ENCODE measurements at regions not wholly inside any gene's neighbourhood (a gene's known extent, or its start where the extent isn't known, plus 50 kb on each side); places are given as distances from the start of the nearest gene placed in this dataset.

DNA sequence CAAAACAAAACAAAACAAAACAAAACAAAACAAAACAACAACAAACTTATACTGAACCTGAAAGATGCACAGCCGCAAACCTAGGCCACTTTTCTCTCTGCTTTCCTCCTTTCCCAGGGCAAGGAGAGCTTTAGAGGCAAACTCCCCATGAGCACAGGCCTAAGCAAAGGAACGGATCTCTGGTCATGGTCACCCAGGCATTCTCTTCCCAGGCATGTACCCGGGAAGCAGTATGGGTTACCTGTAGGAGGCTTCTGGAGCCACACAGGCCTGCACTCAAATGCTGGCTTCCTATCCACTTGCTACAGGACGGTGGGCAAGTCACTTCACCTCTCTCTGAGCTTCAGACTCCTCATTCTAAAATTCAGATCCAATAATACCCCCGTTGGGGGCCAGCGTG is 171.8 kb downstream of the SMAD6 start:
- Histone ChIP-seq H2BK12ac (ENCODE audit: low read depth, low read length) (no peak overlapping the region), H2BK15ac (ENCODE audit: low read length) (no peak overlapping the region), H3K18ac (ENCODE audit: extremely low read depth, low read length) (no peak overlapping the region), H3K4me3 (ENCODE audit: extremely low read depth in 1 of 4, insufficient read depth in 2 of 4, low read depth in 3 of 4, low read length in 4 of 4) (no peak overlapping the region), H3K23me2 (ENCODE audit: low read depth, low read length) (no peaks in the 10 kb centered on the region), H3K36me3 (ENCODE audit: control insufficient read depth in 2 of 4, insufficient read depth in 4 of 4, low read length in 3 of 4) (no peaks in the 10 kb centered on the region), H4K5ac (ENCODE audit: insufficient read length, low read depth, low read length) (no peak overlapping the region), H3K4me1 (replicated peaks in 1 of 4; ENCODE audit: control insufficient read depth in 3 of 4, insufficient read depth in 4 of 4, low read length in 3 of 4) (peaks cover 0 to 3% (median 0%) of the 10 kb centered on the region in 4 experiments; a peak in 1 of 7 replicates), H4K91ac (replicated peaks; ENCODE audit: insufficient read length, low read length) (no peak overlapping the region), H2AFZ (ENCODE audit: low read length) (no peak overlapping the region), H3K4ac (replicated peaks; ENCODE audit: insufficient read length, low read depth, low read length) (no peak overlapping the region), H3K27me3 (replicated peaks in 1 of 4; ENCODE audit: control insufficient read depth in 3 of 4, extremely low read depth in 1 of 4, insufficient read depth in 3 of 4, low read length in 3 of 4) (no peaks in the 10 kb centered on the region), H3K9me3 (ENCODE audit: insufficient read depth in 2 of 2, low read depth in 1 of 2, low read length in 1 of 2) (no peaks in the 10 kb centered on the region), H3K23ac (ENCODE audit: insufficient read length) (no peak overlapping the region), H3K27ac (ENCODE audit: low read depth, low read length) (no peak overlapping the region), H2BK5ac (ENCODE audit: low read depth, low read length) (no peak overlapping the region), H3K79me1 (ENCODE audit: low read depth, low read length) (no peaks in the 10 kb centered on the region), H3K9ac (replicated peaks in 1 of 4; ENCODE audit: extremely low read depth in 1 of 4, low read depth in 3 of 4, low read length in 3 of 4) (no peak overlapping the region), H3K14ac (ENCODE audit: insufficient read length) (no peak overlapping the region), H3K4me2 (ENCODE audit: insufficient read depth in 1 of 2, low read depth in 2 of 2, low read length in 2 of 2) (no peak overlapping the region), H2BK20ac (ENCODE audit: low read length) (no peak overlapping the region), H4K8ac (ENCODE audit: extremely low read depth, insufficient read depth, low read length) (no peak overlapping the region), H3K79me2 (ENCODE audit: control insufficient read depth in 1 of 2, insufficient read depth in 2 of 2, low read length in 2 of 2) (no peaks in the 10 kb centered on the region), H4K20me1 (replicated peaks in 1 of 2; ENCODE audit: control insufficient read depth in 1 of 2, insufficient read depth in 2 of 2, low read length in 2 of 2) (peaks cover 0 to 2% of the 10 kb centered on the region in 2 experiments), H2BK120ac (replicated peaks; ENCODE audit: low read depth, low read length) (no peak overlapping the region), H3K56ac (replicated peaks; ENCODE audit: insufficient read length, low read depth, low read length) (no peak overlapping the region), H2AK5ac (ENCODE audit: low read depth, low read length) (no peak overlapping the region)
- DNase-seq (ENCODE audit: low read depth in 1 of 2, low spot score in 2 of 2), result peak in 1 of 2 experiments; percentile 33
- POLR2A ChIA-PET (ENCODE audit: partially characterized antibody), result interaction anchor here (0.6 kb wide), 1 partner anchor 266 kb away, joined by 3 read pairs; no protein-coding TSS in a partner anchor
- CTCF ChIA-PET (ENCODE audit: partially characterized antibody), result interaction anchor here (0.6 to 2.1 kb wide), 10 partner anchors 10 to 1035 kb away, joined by 3 to 11 read pairs (median 3); no protein-coding TSS in a partner anchor
- WGBS, 2 experiments (ENCODE audit: extremely low coverage in 1 of 2, insufficient coverage in 1 of 2, insufficient read length in 1 of 2, insufficient replicate concordance in 2 of 2, low coverage in 1 of 2, low lambda C conversion rate in 2 of 2, missing lambda C conversion rate in 1 of 2), result 86% methylated on average over 6 of the region's 6 CpGs; no CpG with 5 or more reads in 1 of the 2 experiments
- no peak for FAIRE-seq
- TF ChIP-seq POLR2A (IDR thresholded peaks at IDR 0.05; ENCODE audit: control extremely low read depth in 1 of 2, low read depth in 2 of 2, low read length in 2 of 2) (no peak), POLR2AphosphoS5 (IDR thresholded peaks at IDR 0.05; ENCODE audit: low read depth, low read length) (no peak), KDM1A (IDR thresholded peaks at IDR 0.05; ENCODE audit: borderline replicate concordance, low read length) (no peak), SUZ12 (IDR thresholded peaks at IDR 0.05; ENCODE audit: low read length) (no peak), PHF8 (conservative IDR thresholded peaks at IDR 0.05; ENCODE audit: low read depth, low read length) (no peak), ATF3 (IDR thresholded peaks at IDR 0.05; ENCODE audit: insufficient read depth, low read depth, low read length) (no peak), RXRA (IDR thresholded peaks at IDR 0.05; ENCODE audit: insufficient read depth, low read depth, low read length) (no peak), JUND (IDR thresholded peaks at IDR 0.05; ENCODE audit: low read length) (no peak), SIX5 (IDR thresholded peaks at IDR 0.05; ENCODE audit: low read depth, low read length) (no peak), TBP (IDR thresholded peaks at IDR 0.05; ENCODE audit: low read depth, low read length) (no peak), CREB1 (IDR thresholded peaks at IDR 0.05) (no peak)
